GM18511 (cell line): ENCODE measurements at regions not wholly inside any gene's neighbourhood (a gene's known extent, or its start where the extent isn't known, plus 50 kb on each side); places are given as distances from the start of the nearest gene placed in this dataset.
"Not testable (repeated sequence)": the region's sequence is repeated elsewhere in the genome, so short reads cannot be mapped to it uniquely, and the experiment has no call there.

Source experiments
- ATAC-seq: cut with Tn5 transposase; IDR thresholded peaks from one replicate; pipeline ENCODE4 v1.9.1; 2021; ENCODE audit warnings: mild to moderate bottlenecking, moderate library complexity; ENCODE audit not compliant: unreplicated experiment

DNA sequence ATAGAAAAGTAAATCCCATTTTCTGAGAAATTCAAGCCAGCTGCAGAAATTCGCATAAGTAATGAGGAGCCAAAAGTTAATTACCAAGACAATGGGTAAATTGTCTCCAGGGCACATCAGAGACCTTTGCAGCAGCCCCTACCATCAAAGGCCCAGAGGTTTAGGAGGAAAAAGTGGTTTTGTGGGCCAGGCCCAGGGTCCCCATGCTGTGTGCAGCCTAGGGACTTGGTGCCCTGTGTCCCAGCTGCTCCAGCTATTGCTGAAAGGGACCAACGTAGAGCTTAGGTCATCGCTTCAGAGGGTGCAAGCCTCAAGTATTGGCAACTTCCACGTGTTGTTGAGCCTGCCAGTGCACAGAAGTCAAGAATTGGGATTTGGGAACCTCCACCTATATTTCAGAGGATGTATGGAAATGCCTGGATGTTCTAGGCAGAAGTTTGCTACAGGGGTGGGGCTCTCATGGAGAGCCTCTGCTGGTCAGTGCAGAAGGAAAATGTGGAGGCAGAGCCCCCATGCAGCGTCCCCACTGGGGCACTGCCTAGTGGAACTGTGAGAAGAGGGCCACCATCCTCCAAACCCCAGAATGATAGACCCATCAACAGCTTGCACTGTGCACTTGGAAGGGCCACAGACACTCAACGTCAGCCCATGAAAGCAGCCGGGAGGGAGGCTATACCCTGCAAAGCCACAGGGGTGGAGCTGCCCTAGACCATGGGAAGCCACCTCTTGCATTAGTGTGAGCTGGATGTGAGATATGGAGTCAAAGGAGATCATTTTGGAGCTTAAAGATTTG is 731.3 kb upstream of the GRAMD2B start:
- ATAC-seq, result not testable (repeated sequence)

DNA sequence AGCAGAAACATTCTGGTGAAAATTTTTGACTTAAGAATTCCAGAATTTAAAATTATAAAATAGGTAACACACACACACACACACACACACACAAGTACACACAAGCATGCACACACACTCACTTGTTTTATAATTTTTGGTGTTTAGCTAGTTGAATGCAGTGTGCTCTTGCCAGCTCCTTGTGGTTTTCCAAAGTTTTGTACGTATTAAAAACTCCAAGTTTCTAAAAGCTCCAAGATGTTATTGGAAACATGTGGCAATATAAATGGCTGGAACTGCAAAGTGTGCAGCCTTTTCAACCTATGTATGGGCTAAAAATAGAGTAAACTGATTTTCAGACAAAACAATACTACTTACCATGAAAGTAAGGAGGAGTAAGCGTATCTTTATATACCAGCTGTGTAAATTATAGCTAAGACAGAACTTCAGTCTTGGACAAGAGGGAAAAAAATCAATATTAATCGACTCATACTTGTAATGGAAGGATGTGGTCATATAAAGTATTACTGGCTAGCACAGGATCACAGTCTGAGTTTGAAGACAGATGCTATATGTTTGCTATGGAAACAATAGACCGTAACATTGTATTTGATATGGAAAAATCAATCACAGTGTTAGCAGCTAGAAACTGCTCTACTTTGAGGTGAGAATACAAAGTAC is 727.1 kb upstream of the GRAMD2B start:
- ATAC-seq, result no peak

DNA sequence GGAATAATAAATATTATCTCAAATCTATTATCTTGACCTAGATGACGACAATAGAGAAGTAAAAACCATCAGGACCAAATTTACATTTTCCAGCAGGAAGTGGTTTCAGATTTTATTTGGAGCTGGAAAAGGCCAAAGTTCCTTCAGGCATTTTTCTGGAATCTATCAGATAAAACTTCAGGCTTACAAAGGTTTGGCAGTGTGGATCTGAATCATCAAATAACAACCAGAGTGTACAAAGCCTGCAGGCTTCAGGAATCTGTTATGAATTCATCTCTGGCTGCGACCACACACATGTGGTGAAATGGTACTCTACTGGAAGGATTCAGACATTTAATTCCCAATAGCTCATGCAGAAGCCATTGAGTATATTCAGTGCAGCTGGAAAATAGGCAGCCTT is 726.4 kb upstream of the GRAMD2B start:
- no peak for ATAC-seq

DNA sequence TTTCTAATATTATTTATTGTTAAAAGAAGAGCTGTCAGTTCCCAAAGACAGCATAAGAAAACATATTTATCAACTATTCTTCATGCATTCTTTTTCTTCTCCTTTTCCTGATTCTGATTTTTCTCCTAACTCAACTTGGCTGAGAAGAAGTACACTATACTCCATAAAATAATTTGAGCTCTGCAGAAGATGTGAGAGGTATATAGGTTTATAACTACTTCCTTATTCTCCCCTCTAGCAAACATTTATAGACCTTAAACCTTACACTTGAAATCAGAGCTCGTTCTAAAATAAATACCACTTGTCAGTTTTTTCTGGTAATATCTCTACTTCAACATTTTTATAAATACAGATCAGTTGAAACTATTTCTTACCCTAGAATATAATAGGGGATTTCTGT is 724.8 kb upstream of the GRAMD2B start:
- no peak for ATAC-seq

DNA sequence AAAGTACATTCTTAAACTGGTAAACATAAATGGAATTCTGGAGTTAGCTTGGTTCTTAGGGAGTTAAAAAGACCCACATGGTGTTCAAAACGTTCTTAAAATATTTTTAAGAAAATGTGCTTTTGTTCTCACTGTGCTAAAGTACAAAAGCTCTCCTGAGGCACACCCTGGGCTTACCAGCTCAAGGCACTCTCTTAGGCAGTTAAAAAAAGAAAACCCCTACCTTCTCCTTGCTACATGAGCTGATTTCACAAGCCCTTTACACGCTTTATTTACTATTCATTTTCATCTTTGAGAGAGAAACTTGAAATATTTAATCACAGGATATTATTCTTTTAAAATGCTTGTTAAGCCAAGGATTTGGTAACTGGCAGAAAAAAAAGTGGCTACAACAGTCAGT is 723.3 kb upstream of the GRAMD2B start:
- ATAC-seq, result no peak

DNA sequence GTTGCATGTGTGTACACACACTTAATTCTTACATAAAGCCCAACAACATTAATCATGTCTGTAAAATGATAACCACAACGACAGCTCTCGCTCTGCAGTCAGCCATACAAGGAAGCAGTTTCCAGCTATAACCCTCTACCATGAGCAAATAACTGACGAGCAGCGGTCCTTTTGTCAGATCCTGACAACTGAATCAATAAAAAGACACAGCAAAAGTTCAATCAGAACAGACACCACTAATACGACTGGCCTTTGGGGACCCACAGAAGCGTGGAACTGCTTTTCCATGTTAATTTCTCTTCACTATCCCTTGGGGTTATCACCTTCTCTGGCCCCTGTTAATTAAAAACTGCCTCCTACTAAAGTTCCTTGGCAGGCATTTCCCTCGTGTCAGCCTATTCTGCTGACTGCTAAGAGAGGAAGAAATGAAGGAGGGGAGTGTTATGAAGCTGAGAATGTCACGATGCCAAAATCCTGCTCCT is 722.8 kb upstream of the GRAMD2B start:
- ATAC-seq, result no peak

DNA sequence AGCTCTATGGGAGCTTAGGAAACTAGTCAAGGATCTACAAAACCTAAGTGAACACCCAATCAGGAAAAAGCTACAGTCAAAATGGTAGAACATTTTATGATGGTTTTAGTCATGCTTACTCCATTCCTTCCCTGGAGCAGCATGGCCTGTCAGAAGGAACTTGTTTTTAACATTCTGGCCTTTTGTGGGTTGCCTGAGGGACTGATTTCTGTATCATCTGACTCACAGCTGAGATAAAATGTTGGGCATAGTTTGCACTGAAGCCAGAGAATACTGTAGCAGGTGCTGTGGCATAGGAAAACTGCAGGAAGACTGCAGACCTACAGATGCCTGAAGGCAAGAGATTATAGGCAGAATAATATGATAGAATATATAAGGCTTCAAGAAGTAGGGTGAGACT is 719.6 kb upstream of the GRAMD2B start:
- no peak for ATAC-seq

DNA sequence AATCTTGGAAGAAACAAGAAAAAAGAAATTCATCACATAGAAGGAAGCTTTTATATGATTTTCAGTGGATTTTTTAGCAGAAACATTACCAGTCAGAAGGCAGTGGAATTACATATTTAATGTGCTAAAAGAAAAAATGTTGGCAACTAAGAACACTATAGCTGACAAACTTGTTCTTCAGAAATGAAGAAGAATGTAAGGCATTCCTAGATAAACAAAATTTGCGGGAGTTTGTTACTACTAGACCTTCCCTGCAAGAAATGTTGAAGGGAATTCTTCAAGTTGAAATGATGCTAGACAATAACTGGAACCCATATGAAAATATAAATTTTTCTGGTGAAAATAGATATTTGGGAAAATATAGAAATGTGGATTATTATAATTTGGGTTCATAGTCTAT is 718.3 kb upstream of the GRAMD2B start:
- no peak for ATAC-seq

DNA sequence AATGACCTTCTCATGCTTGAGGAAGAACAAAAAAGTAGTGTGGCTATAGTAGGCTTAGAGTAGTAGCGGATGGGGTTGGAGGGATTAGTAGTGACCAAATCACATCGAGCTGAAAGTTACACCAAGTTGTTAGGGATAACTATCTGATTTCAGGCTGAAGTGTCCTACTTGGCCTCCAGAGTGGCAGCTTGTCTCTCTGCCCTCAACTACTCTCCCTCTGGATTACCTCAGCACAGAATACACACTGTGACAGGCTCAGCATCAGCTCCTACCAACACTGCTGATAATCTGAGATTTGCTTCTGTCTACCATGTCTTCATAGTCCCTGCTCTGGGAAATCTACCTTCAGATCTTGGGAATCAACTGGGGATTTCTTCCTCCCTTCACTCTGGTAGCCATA is 714.6 kb upstream of the GRAMD2B start:
- no peak for ATAC-seq

DNA sequence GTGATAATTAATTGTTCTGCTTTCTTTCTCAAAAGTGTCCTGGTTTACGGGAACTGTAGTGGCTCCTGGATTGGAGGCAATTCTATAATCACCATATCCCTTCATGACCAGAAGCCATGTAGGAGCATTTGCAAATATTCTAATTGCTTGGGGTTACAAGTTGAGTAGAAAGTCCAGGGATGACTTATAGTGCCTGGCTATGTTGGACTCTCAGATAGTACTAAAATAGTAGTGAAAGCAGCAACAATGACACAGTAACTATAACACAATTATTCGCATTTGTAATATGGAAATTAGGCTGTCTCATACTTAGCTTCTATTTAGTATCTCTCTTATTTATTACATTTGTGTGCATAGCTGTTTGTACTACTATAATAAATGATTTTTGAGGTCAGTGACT is 712.5 kb upstream of the GRAMD2B start:
- no peak for ATAC-seq

DNA sequence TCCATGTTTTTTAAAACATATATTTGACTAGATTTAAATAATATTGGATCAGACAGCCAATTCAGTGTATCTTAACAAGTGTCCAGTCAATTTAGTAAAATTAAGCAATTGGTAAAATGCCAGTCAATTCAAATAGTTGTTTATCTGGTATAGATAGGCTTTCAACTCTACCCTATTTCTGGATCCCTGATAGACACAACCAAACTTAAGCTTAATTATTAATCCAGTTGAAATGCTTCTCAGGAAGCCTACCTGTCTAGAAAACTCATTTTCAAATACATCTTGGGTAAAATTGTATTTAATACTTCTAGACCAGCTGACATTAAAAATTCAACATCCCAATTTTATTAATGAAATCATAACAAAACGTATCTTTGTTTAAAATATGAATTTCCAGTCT is 710.8 kb upstream of the GRAMD2B start:
- ATAC-seq, result no peak

DNA sequence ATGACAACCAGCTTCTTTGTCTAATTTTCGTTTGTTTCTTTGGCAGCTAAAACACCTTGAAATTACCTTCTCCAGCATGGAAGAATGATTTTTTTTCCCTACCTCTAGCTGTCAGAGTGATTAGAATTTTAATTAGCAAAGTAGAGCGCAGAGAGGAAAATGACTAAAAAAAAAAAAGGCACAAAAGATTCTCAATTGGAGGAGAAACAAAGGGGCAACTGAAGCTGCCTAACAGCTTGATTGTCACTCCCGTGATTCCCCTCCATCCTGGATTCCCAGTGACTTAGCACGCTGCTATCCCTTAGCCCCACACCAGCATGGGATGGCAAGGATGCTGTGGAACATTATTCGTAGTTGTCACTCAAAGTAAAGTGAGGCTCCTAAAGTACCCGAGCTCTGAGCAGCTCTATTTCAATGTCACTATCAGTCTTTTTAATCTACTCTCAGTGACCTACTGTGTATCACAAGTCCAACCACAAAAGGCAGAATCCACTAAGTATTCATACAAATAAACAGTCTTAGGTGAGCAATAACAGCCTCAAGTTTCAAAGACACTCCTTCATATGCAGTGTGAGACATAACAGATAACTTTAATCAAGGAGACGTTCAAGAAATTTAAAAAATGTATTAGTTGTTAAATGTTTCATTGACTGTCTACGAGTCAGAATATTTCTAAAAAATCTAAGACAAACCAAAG is 710.0 kb upstream of the GRAMD2B start:
- ATAC-seq, result no peak

DNA sequence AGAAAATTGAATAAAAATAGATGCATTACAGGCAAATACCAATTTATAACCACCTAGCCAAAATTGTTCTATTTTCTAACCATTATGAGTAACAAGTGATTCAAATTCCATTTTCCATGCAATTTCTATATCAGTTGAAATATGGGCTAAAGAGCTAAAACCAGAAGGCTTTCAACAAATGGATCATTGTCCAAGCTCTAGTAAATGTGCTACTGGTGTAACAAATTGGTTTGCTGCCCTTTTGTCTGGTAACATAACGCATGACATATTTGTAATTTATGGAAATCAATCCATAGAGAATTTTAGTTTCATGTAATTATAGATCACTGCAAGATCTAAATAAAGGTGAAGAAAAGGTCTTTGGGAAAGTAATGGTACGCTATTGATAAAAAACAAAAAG is 708.0 kb upstream of the GRAMD2B start:
- ATAC-seq, result no peak

DNA sequence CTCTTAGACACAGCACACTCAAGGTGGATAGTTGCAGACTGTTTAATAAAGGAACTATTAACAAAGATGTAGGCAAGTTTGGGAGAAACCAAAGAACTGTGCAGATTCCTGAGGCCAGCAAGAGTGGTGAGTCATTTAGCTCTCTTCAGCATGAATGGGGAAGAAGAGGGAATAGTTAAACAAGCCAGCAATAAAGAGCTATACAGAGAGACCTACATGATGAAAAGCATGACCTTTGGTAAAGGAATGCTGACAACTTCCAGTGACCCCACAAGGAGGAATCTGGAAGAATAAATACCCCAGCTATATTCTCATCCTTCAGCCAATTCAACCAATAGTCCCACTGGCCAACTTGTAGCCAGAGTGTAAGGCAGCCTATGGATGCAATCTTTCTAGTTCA is 706.0 kb upstream of the GRAMD2B start:
- no peak for ATAC-seq

DNA sequence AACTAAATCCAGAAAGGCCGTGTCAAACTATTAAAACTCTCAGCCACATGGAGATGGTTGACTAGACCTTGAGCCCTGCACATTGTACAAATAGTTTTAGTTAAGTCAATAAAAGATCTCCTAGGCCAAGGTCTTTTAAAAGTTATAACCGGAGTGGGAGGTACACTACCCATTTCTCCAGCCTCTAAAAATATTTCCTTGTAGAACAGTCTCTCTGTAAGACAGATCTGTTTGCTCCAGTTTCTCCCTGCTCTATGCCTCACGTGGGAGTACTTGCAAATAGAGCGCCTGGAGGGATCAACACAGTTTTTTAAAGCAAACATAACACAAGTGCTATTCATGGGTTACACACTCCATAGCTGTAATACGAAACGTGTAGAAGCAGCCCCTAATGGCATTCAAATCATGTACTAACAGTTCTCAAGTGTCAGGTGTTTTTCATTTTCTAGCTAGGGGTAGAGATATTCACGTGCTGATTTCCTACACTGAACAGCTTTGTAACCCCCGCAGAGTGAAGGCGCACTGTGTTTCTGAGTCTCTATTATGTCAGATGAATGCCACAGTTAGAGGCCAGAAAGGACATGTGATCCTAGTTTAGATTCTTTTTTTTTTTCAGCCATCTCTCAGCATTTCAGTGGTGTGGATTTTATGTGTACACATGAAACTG is 703.4 kb upstream of the GRAMD2B start:
- no peak for ATAC-seq

DNA sequence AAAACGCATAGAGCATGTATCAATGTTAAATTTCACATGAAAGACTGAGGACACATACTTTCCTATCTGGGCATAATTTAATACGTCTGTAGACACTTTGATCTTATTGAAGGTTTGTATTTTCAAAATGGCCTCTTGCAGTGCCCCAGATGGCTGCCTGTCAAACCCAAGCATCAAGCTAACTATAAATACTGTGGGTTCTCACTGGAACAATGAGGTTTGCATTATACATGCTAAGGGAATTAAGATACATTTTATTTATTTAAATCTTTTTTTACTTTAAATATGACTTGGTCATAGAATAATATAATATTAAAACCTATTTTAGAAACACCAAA is 702.9 kb upstream of the GRAMD2B start:
- ATAC-seq, result no peak

DNA sequence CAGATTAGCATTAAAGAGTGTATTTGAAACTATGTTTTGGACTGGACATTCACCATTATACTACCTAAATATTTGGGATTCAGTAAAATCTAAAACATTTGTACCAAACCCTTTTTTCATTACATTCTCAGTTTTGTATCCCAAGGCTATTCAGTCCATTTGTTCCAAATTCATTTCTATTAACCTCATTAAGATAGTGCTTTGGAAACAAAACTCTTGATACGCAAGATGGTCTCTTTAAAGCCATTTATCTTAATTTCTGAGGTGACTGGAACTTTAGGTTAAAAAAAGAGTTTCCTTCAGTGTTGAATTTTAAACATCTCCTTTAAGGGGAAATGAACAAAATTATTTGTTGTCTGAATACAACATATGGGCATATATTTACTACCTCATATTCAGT is 702.5 kb upstream of the GRAMD2B start:
- no peak for ATAC-seq

DNA sequence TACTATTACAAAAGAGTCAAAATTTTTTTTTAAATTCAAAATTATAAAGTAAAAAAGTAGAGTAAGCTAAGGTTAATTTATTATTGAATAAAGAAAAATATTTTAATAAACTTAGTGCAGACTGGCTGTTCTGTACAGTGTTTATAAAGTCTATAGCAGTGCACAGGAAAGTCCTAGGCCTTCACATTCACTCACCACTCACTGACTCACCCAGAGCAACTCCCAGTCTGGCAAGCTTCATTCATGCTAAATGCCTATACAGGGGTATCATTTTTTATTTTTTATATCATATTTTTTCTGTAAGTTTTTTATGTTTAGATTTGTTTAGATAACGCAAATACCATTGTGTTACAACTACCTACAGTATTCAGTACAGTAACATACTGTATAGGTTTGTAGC is 700.7 kb upstream of the GRAMD2B start:
- no peak for ATAC-seq

DNA sequence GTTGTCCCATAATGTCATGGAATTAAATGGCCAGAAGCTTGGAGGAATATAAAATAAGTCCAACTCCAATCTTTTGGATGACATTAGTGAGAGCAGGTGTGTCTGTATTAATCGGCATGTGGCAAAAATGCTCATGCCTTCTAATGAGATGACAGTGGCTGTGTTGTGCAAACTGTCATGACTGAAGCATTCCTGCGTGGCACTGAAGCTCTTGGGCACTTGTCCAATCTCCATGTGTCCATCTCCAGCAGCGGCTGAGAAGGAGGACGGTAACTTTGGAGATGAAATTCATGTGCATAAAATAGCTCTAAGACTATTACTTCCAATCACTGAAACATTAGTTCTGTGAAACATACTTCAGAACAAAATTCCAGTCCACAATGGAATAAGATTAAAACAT is 697.5 kb upstream of the GRAMD2B start:
- ATAC-seq, result no peak

DNA sequence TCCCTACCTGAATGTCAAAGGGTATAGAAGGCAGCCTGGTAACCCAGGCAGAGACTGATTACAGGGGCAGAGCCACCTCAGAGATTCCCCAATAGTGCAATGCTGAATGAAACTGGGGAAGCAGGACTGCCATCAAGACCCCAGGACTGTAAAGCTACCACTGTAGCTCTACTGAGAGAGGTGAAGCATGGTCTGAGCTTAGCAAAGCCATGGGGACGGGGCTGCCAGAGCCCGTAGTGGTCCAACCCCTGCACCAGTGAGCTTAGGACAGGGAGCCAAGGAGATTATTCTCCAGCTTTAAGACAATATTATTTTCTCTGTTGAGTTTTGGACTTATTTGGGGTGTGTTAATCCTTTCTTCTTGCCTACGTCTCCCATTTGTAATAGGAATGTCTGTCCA is 679.3 kb upstream of the GRAMD2B start:
- ATAC-seq, result no peak

DNA sequence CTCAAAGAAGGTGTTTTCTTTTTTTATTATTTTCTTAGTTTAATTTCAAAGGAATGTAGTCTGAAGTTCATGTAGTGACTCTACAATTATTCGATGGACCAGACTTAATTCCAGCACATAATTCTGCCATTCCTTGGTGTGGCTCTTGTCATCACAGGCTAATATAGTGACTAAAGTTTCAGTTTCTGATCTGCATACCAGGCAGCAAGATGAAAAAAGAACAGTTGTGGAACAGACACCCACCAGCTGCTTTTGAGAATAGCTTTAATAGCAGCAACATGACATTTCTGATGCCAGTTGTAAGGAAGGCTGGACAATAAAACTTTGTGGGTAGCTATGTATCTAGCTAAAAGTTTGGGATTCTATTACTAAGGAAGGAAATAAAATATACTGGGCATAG is 676.3 kb upstream of the GRAMD2B start:
- ATAC-seq, result no peak
